ENCODE measurements at regions not wholly inside any gene's neighbourhood (a gene's known extent, or its start where the extent isn't known, plus 50 kb on each side); places are given as distances from the start of the nearest gene placed in this dataset.

DNA sequence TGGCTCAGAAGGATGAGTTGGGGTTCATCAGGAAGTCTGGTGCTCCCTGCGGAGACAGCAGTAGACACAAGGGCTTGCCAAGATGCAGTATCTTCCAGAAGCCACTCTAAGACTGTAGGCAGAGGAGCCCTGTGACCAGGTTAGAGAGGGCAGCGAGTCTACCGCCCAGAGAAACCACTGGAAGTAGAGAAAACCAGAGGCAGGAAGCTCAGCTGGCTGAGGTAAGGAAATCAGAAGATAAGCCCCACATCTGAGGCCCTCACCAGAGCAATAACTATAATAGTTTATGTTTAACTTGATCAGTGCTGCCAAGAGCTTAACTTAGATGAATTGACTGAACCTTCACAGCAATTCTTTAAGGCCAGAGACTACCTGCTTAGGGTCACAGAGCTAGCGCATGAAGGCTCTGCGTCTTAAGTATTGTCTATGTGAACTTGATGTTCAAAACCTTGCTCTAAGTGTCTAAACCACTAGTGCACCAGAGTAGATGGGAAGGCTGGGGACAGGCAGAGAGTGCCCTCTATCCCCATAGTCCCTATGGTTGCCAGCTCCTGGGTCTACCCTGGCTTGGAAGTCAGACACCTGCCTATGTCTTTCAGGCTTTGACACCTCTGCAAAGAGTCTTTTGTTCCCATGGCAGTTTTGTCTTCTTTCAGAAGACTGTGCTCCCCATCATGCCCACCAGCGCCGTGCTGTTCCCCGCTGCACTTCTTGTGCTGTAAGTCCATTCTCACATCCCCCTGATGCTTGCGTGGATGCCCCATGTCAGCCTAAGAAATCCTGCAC, 228.2 kb upstream of the KLF4 start:
- TF ChIP-seq CTCF (IDR thresholded peaks at IDR 0.05), result no peak
- TF ChIP-seq POLR2A (IDR thresholded peaks at IDR 0.05), result no peak

Data from vagina (tissue), 2 donors.